SJSA1 (cell line): ENCODE measurements at regions not wholly inside any gene's neighbourhood (a gene's known extent, or its start where the extent isn't known, plus 50 kb on each side); places are given as distances from the start of the nearest gene placed in this dataset.

Experiments
- DNase-seq, 2 experiments: peaks; one replicate each; pipeline ENCODE4 v3.0.0-alpha.2; 2015 to 2020; ENCODE audit warnings: low spot score in 2 of 2, low read depth in 1 of 2
- H3K27ac ChIP-seq: fragments of 250-450 bp; sonication (Bioruptor Pico); 2 replicates; pipeline ENCODE4 v1.5.1; 2020; ENCODE audit warnings: mild to moderate bottlenecking, moderate library complexity
- H3K27me3 ChIP-seq: fragments of 250-450 bp; sonication (Bioruptor Pico); replicated peaks from 2 replicates; pipeline ENCODE4 v1.5.1; 2020; ENCODE audit warnings: mild to moderate bottlenecking, moderate library complexity
- H3K36me3 ChIP-seq: fragments of 250-450 bp; sonication (Bioruptor Pico); 2 replicates; pipeline ENCODE4 v1.5.1; 2020; ENCODE audit warnings: mild to moderate bottlenecking
- H3K4me1 ChIP-seq: fragments of 250-450 bp; sonication (Bioruptor Pico); replicated peaks from 2 replicates; pipeline ENCODE4 v1.6.1; 2021; ENCODE audit warnings: mild to moderate bottlenecking
- H3K4me3 ChIP-seq: fragments of 250-450 bp; sonication (Bioruptor Pico); 2 replicates; pipeline ENCODE4 v1.5.1; 2020; ENCODE audit warnings: mild to moderate bottlenecking
- H3K9me3 ChIP-seq: fragments of 250-450 bp; sonication (Bioruptor Pico); replicated peaks from 2 replicates; pipeline ENCODE4 v1.5.1; 2020; ENCODE audit warnings: mild to moderate bottlenecking

DNA sequence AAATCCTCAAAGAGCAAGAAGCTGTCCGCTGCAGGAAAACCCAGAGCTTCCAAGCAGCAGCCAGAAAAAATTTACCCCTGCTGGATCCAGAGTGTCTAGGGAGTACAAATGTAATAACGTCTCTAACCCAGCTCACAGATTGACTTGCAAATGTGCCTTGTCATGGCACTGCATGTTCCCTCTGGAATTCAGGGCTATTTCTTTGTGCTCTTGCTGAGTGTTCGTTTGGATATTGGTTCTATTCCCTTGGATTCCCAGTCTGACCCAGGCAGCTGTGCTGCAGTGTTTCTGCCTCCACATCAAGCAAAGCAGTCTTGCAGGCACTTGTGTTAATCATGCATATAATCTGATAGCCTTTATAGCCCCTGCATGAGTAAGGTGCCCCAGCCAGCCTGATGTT lies 209.9 kb upstream of the GHITM start:
- Histone ChIP-seq H3K36me3 (no peaks in the 10 kb centered on the region), H3K4me1 (no peaks in the 10 kb centered on the region), H3K27me3 (no peaks in the 10 kb centered on the region; the same call in 1 of the 2 replicates), H3K9me3 (no peaks in the 10 kb centered on the region; the same call in 1 of the 2 replicates), H3K27ac (no peak overlapping the region), H3K4me3 (no peak overlapping the region)
- DNase-seq, result no peak

DNA sequence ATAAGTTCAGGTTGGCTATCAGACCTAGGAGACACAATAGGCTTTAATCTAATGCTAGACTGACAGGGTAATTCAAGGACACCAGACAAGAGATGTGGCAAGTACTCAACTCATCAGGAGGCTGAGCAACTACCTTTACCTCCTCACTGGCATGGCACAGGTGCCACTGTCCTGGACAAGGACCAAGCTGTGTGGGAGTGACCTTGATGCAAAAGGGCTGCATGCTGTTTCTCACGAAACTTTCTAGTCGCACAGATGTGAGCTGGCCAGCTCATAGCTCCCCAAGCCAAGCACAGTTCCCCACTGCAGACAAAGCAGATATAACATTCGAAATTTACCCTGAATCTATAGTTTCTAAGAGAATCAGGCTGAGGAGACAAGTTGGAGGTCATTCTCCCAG lies 207.6 kb upstream of the GHITM start:
- H3K36me3 ChIP-seq, result no peaks in the 10 kb centered on the region
- H3K4me1 ChIP-seq, result no peaks in the 10 kb centered on the region
- no peaks in the 10 kb centered on the region for H3K27me3 ChIP-seq
- no peak overlapping the region for H3K4me3 ChIP-seq
- H3K27ac ChIP-seq, result no peak overlapping the region
- no peaks in the 10 kb centered on the region; the same call in 1 of the 2 replicates for H3K9me3 ChIP-seq
- DNase-seq, result no peak

- no peak for DNase-seq
- Histone ChIP-seq H3K36me3 (no peaks in the 10 kb centered on the region), H3K27ac (no peak overlapping the region), H3K27me3 (no peaks in the 10 kb centered on the region), H3K4me3 (no peak overlapping the region), H3K4me1 (no peaks in the 10 kb centered on the region), H3K9me3 (no peaks in the 10 kb centered on the region)
These were observed 207.1 kb upstream of the GHITM start for GRCh38 chr10:83932245-83932644.

DNA sequence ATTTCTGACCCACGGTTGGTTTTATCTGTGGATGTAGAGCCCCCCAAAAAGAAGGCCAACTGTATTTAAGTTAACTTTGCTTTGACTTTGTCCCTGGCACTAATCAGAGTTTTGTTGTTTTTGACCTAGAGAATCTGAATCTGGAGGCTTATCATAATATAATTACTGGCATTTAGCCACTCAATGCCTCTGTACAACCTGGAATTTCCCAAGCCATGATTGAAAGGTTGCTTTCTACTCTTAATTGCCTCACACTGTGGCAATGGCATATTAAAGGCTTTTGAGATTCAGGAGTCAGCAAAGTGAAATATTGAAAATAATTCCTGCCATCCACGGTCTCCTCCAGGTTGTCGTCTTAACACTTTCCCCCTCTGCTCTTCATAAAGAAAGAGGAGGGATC lies 205.2 kb upstream of the GHITM start:
- H3K9me3 ChIP-seq, result no peaks in the 10 kb centered on the region
- no peaks in the 10 kb centered on the region for H3K4me1 ChIP-seq
- no peak for DNase-seq
- no peak overlapping the region for H3K27ac ChIP-seq
- no peaks in the 10 kb centered on the region for H3K27me3 ChIP-seq
- H3K4me3 ChIP-seq, result no peak overlapping the region
- no peaks in the 10 kb centered on the region for H3K36me3 ChIP-seq

GRCh38 chr10:83934641-83935338 lies 204.5 kb upstream of the GHITM start:
- no peaks in the 10 kb centered on the region for H3K9me3 ChIP-seq
- no peaks in the 10 kb centered on the region for H3K36me3 ChIP-seq
- no peaks in the 10 kb centered on the region for H3K4me1 ChIP-seq
- no peaks in the 10 kb centered on the region for H3K27me3 ChIP-seq
- DNase-seq, result no peak
- no peak overlapping the region for H3K27ac ChIP-seq
- H3K4me3 ChIP-seq, result no peak overlapping the region

DNA sequence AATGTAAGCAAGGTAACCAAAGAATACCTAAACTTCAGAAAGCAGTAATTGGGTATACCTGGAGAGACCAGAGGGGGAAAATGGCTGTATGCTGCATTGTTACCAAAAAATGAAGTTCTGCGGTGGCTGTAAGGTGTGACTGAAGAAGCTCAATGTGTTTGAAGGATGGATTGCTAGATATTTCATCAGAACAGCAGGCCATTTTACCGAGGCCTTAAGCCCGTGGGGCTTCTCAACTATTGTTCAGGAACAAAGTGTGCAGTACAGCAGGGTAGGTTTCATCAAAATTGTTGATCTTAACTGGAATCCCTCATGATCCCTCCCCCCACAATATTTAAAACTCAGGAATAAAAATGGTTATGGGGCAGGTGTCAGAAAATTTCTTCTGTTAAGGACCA lies 204.0 kb upstream of the GHITM start:
- DNase-seq, result no peak
- no peaks in the 10 kb centered on the region for H3K27me3 ChIP-seq
- H3K36me3 ChIP-seq, result no peaks in the 10 kb centered on the region
- no peak overlapping the region for H3K27ac ChIP-seq
- no peaks in the 10 kb centered on the region for H3K4me1 ChIP-seq
- H3K9me3 ChIP-seq, result no peaks in the 10 kb centered on the region
- H3K4me3 ChIP-seq, result no peak overlapping the region

GRCh38 chr10:83935911-83936310 lies 203.4 kb upstream of the GHITM start:
- Histone ChIP-seq H3K27ac (no peak overlapping the region), H3K4me1 (no peaks in the 10 kb centered on the region), H3K36me3 (no peaks in the 10 kb centered on the region), H3K27me3 (no peaks in the 10 kb centered on the region), H3K9me3 (no peaks in the 10 kb centered on the region), H3K4me3 (no peak overlapping the region)
- DNase-seq, result no peak

GRCh38 chr10:83937161-83937560 lies 202.1 kb upstream of the GHITM start:
- no peaks in the 10 kb centered on the region for H3K9me3 ChIP-seq
- H3K36me3 ChIP-seq, result no peaks in the 10 kb centered on the region
- H3K4me3 ChIP-seq, result no peak overlapping the region
- no peak for DNase-seq
- H3K4me1 ChIP-seq, result no peaks in the 10 kb centered on the region
- H3K27me3 ChIP-seq, result no peaks in the 10 kb centered on the region
- H3K27ac ChIP-seq, result no peak overlapping the region

DNA sequence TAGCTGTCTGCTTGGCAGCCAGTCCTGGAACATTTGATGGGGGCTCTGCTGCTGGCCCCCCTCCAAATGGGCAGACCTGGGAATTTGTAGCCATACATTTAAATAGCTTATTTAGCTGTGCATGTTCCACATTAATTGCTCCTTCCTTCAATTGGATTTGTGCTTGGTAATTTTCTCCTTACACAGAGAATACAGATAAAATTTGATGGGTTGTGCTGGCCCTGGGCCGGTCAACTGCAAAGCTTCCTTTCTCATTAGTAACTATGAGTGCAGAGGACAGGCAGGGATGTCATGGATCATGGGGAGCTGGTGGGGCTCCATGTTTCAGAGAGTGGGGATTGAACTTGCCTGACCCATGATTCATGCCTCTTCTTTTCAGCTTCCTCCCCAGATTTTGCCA lies 201.5 kb upstream of the GHITM start:
- H3K4me3 ChIP-seq, result no peak overlapping the region
- H3K4me1 ChIP-seq, result no peaks in the 10 kb centered on the region
- H3K27ac ChIP-seq, result no peak overlapping the region
- DNase-seq, result no peak
- no peaks in the 10 kb centered on the region for H3K36me3 ChIP-seq
- no peaks in the 10 kb centered on the region for H3K27me3 ChIP-seq
- no peaks in the 10 kb centered on the region for H3K9me3 ChIP-seq

DNA sequence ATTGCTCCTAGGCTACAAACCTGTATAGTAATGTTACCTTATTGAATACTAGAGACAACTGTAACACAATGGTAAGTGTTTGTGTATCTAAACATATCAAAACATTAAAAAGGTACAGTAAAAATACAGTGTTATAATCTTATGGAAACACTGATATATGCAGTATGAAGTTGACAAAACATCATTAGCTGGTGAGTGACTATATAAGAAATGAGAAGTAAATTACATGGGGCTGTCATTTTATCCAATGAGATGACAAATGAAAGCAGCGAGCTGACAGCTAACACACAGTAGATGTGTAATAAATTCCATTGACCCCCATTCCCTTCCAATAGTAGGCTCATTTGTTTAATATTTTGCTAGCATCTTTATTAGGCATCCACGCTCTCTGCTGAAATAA lies 198.1 kb upstream of the GHITM start:
- no peak overlapping the region for H3K4me3 ChIP-seq
- no peaks in the 10 kb centered on the region for H3K36me3 ChIP-seq
- H3K4me1 ChIP-seq, result no peaks in the 10 kb centered on the region
- no peak for DNase-seq
- H3K27ac ChIP-seq, result no peak overlapping the region
- H3K27me3 ChIP-seq, result no peaks in the 10 kb centered on the region
- H3K9me3 ChIP-seq, result no peaks in the 10 kb centered on the region

DNA sequence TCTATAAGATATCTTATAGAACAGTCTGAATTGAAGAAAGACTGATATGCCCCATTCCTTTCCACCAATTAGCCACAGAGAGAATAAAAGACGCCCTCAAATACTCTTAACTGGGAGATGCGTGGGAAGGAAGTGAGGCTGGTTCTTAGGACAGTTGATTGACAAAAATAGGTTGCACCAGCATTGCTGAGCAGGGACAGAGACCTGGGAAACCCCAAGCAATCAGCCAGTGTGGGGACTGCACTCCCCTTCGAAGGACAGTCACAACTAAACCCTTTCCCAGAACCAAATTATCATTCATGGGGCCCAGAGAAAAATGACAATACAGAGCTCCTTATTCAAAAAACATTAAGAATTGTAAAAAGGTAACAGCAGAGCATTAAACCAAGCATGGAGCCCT lies 196.9 kb upstream of the GHITM start:
- Histone ChIP-seq H3K9me3 (no peaks in the 10 kb centered on the region), H3K4me3 (no peak overlapping the region), H3K27ac (no peak overlapping the region), H3K27me3 (no peaks in the 10 kb centered on the region), H3K36me3 (no peaks in the 10 kb centered on the region), H3K4me1 (no peaks in the 10 kb centered on the region)
- DNase-seq, result no peak

- H3K27ac ChIP-seq, result no peak overlapping the region
- no peaks in the 10 kb centered on the region for H3K27me3 ChIP-seq
- H3K36me3 ChIP-seq, result no peaks in the 10 kb centered on the region
- H3K4me3 ChIP-seq, result no peak overlapping the region
- H3K9me3 ChIP-seq, result no peaks in the 10 kb centered on the region
- no peak for DNase-seq
- H3K4me1 ChIP-seq, result no peaks in the 10 kb centered on the region
These were observed 196.3 kb upstream of the GHITM start for GRCh38 chr10:83943049-83943448.

- Histone ChIP-seq H3K27me3 (no peaks in the 10 kb centered on the region), H3K36me3 (no peaks in the 10 kb centered on the region), H3K27ac (no peak overlapping the region), H3K4me1 (no peaks in the 10 kb centered on the region), H3K4me3 (no peak overlapping the region), H3K9me3 (no peaks in the 10 kb centered on the region)
- DNase-seq, result no peak
These were observed 195.4 kb upstream of the GHITM start for GRCh38 chr10:83943920-83944319.

GRCh38 chr10:83945982-83946718 lies 193.2 kb upstream of the GHITM start:
- H3K36me3 ChIP-seq, result no peaks in the 10 kb centered on the region
- H3K4me1 ChIP-seq, result no peaks in the 10 kb centered on the region
- H3K27ac ChIP-seq, result no peak overlapping the region
- H3K4me3 ChIP-seq, result no peak overlapping the region
- H3K9me3 ChIP-seq, result no peaks in the 10 kb centered on the region
- no peaks in the 10 kb centered on the region for H3K27me3 ChIP-seq
- no peak for DNase-seq
